Kidney (tissue), 13 donors: ENCODE measurements at regions not wholly inside any gene's neighbourhood (a gene's known extent, or its start where the extent isn't known, plus 50 kb on each side); places are given as distances from the start of the nearest gene placed in this dataset.

Experiments used
- DNase-seq, 5 donors: peaks; one replicate each; pipeline ENCODE4 v3.0.0-alpha.2; 2013 to 2020
- FAIRE-seq: peaks from 2 replicates; lab custom pipeline; 2012; peaks lifted over from hg19 to GRCh38; lab: Jason Lieb, UNC
- H3K27ac ChIP-seq, 2 donors: one replicate each; pipeline ENCODE4 v1.7.0; 2013; ENCODE audit warnings: low read depth in 2 of 2, low read length in 2 of 2, inconsistent platforms in 1 of 2
- H3K27me3 ChIP-seq: one replicate; pipeline ENCODE4 v1.7.1; 2013; ENCODE audit warnings: low read length, inconsistent platforms; ENCODE audit not compliant: control insufficient read depth, insufficient read depth
- H3K36me3 ChIP-seq, 3 donors: one replicate each; pipeline versions ENCODE4 v1.7.0 to v1.7.1; 2013; ENCODE audit warnings: low read length in 3 of 3, control low read depth in 1 of 3, inconsistent platforms in 1 of 3; ENCODE audit not compliant: insufficient read depth in 3 of 3, control insufficient read depth in 2 of 3
- H3K4me1 ChIP-seq, 3 donors: one replicate each; pipeline versions ENCODE4 v1.7.0 to v1.7.1; 2013; ENCODE audit warnings: low read length in 3 of 3, inconsistent platforms in 1 of 3, low read depth in 1 of 3; ENCODE audit not compliant: control insufficient read depth in 2 of 3, insufficient read depth in 2 of 3
- H3K4me3 ChIP-seq, 3 donors: one replicate each; pipeline versions ENCODE4 v1.7.0 to v1.8.1; 2013; ENCODE audit warnings: low read length in 3 of 3, control low read depth in 1 of 3, inconsistent platforms in 1 of 3
- H3K9ac ChIP-seq, 3 donors: one replicate each; pipeline versions ENCODE4 v1.7.0 to v1.7.1; 2013; ENCODE audit warnings: low read length in 3 of 3, control low read depth in 1 of 3, inconsistent platforms in 1 of 3
- H3K9me3 ChIP-seq, 3 donors: one replicate each; pipeline versions ENCODE4 v1.7.0 to v1.7.1; 2013; ENCODE audit warnings: low read length in 3 of 3, control low read depth in 1 of 3, inconsistent platforms in 1 of 3; ENCODE audit not compliant: control insufficient read depth in 2 of 3, insufficient read depth in 1 of 3
- intact Hi-C: fragments of 100-400 bp; cut with DNase I; formaldehyde crosslinking; loops from one replicate; pipeline ENCODE4 v1.11.1; 2022
- TF ChIP-seq, protein P1 (sequence below): IDR thresholded peaks from 3 replicates; pipeline ENCODE4 v1.5.1; 2012; ENCODE audit warnings: mild to moderate bottlenecking, moderate library complexity, borderline replicate concordance; ENCODE audit not compliant: insufficient read depth; ENCODE audit errors: extremely low read depth
- donor health status: control.
- donor health status: control.
- donor health status: control.
- donor health status: control.
- donor health status: control.
- donor health status: DM: yes; HTN: yes; CAD: no.
- donor health status: Normal renal cell carcinoma (clear cell type).

DNA sequence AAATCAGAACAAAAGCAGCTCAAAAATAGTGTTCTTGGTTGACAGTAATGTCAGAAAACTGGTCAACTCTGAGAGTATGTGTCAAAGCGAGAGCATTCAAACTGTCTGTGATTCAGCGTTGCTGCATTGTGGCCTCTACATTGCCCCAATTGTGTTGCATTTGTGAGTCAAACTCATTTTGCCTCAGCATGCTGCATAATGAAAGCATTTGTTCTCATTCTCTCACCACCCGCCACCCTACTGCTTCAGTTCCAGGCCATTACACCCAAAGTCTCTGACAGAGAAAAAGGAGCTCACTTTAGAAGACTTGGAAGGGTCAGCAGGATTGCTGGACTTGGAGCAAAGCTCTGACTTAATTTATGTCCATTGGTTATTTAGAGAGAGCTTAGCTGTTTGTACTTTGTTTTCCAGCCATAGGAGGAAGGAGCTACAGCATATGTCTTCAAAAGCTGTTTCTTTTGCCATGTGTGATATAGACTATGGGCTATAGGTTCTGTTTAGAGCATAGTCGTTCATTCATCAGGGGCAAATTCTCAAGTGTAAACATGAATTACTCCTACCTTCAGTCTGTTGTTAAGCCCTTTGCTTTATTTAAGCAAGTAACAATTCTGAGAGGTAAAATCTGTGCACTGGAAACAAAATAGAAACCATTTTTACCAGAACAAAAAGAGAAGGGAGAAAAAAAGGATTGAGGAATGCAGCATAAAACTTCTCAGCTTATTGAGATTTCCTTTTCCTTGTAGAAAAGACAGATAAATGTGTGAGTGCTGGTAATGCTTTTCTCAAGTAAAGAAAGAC, 153.4 kb upstream of the ANK2 start:
- intact Hi-C loops: no loop called here
- peak in 4 of 5 donors; percentile 49 to 85 (median 70) for DNase-seq
- Histone ChIP-seq H3K27ac (no peak overlapping the region), H3K27me3 (no peaks in the 10 kb centered on the region), H3K9ac (no peak overlapping the region), H3K9me3 (no peaks in the 10 kb centered on the region), H3K4me1 (peaks cover 0 to 3% (median 0%) of the 10 kb centered on the region in 3 donors), H3K4me3 (no peak overlapping the region), H3K36me3 (no peaks in the 10 kb centered on the region)
- no peak for FAIRE-seq
- TF ChIP-seq, protein P1, sequence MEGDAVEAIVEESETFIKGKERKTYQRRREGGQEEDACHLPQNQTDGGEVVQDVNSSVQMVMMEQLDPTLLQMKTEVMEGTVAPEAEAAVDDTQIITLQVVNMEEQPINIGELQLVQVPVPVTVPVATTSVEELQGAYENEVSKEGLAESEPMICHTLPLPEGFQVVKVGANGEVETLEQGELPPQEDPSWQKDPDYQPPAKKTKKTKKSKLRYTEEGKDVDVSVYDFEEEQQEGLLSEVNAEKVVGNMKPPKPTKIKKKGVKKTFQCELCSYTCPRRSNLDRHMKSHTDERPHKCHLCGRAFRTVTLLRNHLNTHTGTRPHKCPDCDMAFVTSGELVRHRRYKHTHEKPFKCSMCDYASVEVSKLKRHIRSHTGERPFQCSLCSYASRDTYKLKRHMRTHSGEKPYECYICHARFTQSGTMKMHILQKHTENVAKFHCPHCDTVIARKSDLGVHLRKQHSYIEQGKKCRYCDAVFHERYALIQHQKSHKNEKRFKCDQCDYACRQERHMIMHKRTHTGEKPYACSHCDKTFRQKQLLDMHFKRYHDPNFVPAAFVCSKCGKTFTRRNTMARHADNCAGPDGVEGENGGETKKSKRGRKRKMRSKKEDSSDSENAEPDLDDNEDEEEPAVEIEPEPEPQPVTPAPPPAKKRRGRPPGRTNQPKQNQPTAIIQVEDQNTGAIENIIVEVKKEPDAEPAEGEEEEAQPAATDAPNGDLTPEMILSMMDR: no peak

- Histone ChIP-seq H3K4me3 (no peak overlapping the region), H3K4me1 (peaks cover 0 to 3% (median 0%) of the 10 kb centered on the region in 3 donors), H3K27ac (no peak overlapping the region), H3K27me3 (no peaks in the 10 kb centered on the region), H3K36me3 (no peaks in the 10 kb centered on the region), H3K9me3 (no peaks in the 10 kb centered on the region), H3K9ac (no peak overlapping the region)
- TF ChIP-seq, protein P1: no peak
- FAIRE-seq: no peak
- peak in 3 of 5 donors; percentile 32 to 69 (median 65) for DNase-seq
- intact Hi-C loops: no loop called here
Observed at GRCh38 chr4:112896609-112897190, 152.8 kb upstream of the ANK2 start.

GRCh38 chr4:112897543-112897942, 151.9 kb upstream of the ANK2 start:
- no peaks in the 10 kb centered on the region for H3K9me3 ChIP-seq
- no peaks in the 10 kb centered on the region for H3K36me3 ChIP-seq
- H3K4me3 ChIP-seq: no peak overlapping the region
- TF ChIP-seq, protein P1: no peak
- no peaks in the 10 kb centered on the region for H3K27me3 ChIP-seq
- peaks cover 0 to 3% (median 0%) of the 10 kb centered on the region in 3 donors for H3K4me1 ChIP-seq
- no peak for FAIRE-seq
- H3K9ac ChIP-seq: no peak overlapping the region
- DNase-seq: no peak
- no peak overlapping the region for H3K27ac ChIP-seq
- intact Hi-C loops: no loop called here
